GM10248 (cell line): ENCODE measurements at regions not wholly inside any gene's neighbourhood (a gene's known extent, or its start where the extent isn't known, plus 50 kb on each side); places are given as distances from the start of the nearest gene placed in this dataset.

Experiments used
- CTCF ChIA-PET: fragments of 300-600 bp; sonication (Branson Sonifier 250); formaldehyde crosslinking; extraction: SDS; loops from one replicate; lab custom pipeline; 2021; ENCODE audit warnings: antibody characterized with exemption; lab: Yijun Ruan, JAX
- POLR2A ChIA-PET: fragments of 350-650 bp; sonication (Branson Sonifier 250); formaldehyde crosslinking; extraction: SDS; loops from one replicate; lab custom pipeline; 2020; ENCODE audit warnings: antibody characterized with exemption; lab: Yijun Ruan, JAX
- DNase-seq: peaks from one replicate; pipeline ENCODE4 v3.0.0; 2012; ENCODE audit errors: extremely low spot score
- TF ChIP-seq, protein P1 (sequence below): IDR thresholded peaks from 2 replicates; pipeline ENCODE4 v1.5.1; 2012; ENCODE audit warnings: mild to moderate bottlenecking, low read depth; ENCODE audit errors: extremely low read depth, missing control alignments, control extremely low read depth

DNA sequence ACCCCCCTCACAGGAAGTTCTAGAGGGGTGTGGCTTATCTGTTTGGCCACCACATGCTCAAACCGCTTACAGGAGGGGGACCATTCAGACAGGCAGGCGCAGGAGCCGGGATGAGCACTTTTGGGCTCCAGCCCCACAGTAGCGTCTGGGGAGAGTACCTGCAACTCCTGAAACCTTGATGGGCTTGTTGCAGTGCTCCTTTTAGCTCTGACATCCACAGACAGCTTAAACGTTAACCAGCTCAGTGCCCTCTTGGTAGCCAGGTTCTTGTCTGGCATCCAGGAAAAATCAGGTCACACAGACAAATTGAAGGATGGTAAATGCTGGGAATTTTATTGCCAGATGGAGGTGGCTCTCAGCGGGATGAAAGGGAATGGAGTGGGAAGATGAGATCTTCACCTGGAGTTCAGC lies 326.3 kb downstream of the ETS1 start:
- CTCF ChIA-PET, result interaction anchor here (1.2 to 1.5 kb wide), 4 partner anchors 18 to 373 kb away, joined by 3 to 5 read pairs (median 4); no protein-coding TSS in a partner anchor
- TF ChIP-seq, protein P1, sequence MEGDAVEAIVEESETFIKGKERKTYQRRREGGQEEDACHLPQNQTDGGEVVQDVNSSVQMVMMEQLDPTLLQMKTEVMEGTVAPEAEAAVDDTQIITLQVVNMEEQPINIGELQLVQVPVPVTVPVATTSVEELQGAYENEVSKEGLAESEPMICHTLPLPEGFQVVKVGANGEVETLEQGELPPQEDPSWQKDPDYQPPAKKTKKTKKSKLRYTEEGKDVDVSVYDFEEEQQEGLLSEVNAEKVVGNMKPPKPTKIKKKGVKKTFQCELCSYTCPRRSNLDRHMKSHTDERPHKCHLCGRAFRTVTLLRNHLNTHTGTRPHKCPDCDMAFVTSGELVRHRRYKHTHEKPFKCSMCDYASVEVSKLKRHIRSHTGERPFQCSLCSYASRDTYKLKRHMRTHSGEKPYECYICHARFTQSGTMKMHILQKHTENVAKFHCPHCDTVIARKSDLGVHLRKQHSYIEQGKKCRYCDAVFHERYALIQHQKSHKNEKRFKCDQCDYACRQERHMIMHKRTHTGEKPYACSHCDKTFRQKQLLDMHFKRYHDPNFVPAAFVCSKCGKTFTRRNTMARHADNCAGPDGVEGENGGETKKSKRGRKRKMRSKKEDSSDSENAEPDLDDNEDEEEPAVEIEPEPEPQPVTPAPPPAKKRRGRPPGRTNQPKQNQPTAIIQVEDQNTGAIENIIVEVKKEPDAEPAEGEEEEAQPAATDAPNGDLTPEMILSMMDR, result no peak
- no peak for DNase-seq
- POLR2A ChIA-PET, result no interaction called here

DNA sequence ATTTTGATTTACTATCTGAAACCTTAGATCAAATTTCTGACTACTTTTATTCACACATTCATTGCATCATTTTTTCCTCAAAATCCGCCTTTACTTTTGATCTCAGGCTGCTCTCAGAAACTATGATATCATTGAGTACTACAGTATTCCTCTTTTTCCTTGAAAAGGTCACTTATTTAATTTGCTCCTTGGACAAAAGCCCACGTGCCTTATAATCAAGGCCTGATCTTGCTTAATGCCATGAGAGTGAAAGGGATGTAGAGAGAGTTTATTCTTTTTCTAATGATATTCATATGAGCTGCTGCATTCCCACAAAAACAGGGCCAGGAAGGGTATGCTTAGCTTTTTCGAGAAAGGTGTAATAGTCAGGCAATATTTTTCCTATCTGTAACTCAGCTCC lies 327.0 kb downstream of the ETS1 start:
- TF ChIP-seq, protein P1, result no peak
- DNase-seq, result no peak
- ChIA-PET CTCF (interaction anchor here (1.2 to 1.5 kb wide), 3 partner anchors 19 to 373 kb away, joined by 3 to 5 read pairs (median 4); no protein-coding TSS in a partner anchor), POLR2A (no interaction called here)

DNA sequence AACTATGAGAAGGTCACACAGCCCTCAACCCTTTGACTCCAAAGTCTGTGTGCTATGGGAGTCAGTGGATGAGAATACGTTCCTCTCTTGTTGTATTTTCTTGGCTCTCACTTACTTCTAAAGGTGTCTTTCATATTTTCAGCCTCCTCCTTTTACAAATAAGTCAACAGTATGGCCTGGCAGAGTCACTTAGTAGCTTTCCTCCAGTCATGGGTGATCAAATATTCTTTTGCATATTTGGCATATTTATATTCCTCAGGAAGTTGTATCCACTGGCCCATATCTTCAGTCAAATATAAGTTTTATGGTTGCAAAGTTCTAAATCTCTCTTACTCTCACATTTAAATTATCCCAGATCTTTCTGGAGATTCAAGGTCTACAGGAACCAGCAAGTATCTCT lies 327.5 kb downstream of the ETS1 start:
- ChIA-PET POLR2A (no interaction called here), CTCF (interaction anchor here (1.4 to 1.6 kb wide), 2 partner anchors 16 to 29 kb away, joined by 3 read pairs; no protein-coding TSS in a partner anchor)
- no peak for DNase-seq
- TF ChIP-seq, protein P1, result no peak

DNA sequence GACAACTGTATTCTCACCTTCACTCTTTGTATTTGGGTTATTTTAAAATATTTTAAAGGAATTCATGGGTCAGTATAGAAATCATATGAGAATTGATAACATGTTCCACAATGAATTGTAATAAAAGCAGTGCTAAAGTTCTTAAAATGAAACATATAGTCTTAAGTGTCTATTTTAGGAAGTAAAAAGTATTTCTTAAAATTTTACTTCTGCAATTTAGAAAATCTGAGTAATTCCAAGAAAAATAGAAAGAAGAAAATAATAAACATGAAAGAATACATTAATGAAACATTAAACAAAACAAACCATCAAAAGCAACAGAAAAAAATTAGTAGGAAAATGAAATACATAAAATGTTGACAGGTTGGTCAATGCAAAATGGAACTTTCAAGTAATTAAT lies 332.4 kb downstream of the ETS1 start:
- TF ChIP-seq, protein P1, result no peak
- POLR2A ChIA-PET, result no interaction called here
- CTCF ChIA-PET, result no interaction called here
- DNase-seq, result no peak

DNA sequence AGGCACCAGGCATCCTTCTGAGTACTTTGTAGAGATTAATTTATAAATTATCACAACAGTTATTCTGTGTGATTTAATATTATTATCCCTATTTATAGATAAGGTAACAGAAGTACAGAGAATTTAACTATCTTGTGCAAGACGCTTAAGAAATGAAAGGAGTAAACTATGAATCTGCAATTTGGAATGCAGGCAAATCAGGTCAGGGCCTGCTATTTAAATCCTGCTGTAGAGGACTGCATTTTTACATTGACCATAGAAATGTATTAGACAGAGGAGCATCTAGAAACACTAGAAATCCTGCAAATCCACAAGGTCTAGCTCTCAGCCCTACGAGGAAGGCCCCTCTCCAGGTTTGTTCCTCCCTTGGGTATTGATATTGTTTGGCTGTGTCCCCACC lies 336.2 kb downstream of the ETS1 start:
- DNase-seq, result no peak
- ChIA-PET POLR2A (no interaction called here), CTCF (interaction anchor here (0.9 kb wide), 1 partner anchor 40 kb away, joined by 3 read pairs; no protein-coding TSS in a partner anchor)
- TF ChIP-seq, protein P1, result no peak

DNA sequence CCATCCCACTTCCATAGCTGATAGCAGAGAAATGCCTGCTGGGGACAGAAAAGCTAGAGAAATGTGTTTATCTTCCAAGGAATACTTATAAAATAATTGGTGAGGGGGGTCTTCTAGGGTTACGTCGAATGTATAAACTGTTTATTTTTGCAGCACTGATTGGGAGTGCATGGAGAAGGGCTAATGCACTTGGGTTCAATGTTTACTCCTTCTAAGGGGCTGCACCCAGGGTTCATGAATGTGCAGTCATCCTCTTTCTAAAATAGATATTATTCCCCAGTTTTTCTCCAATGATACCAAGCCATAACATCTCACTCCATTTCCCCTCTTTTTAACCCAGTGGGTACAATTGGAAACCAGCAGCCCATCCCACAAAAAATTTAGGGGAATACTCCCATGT lies 336.9 kb downstream of the ETS1 start:
- ChIA-PET CTCF (interaction anchor here (1.0 kb wide), 1 partner anchor 78 kb away, joined by 3 read pairs; no protein-coding TSS in a partner anchor), POLR2A (no interaction called here)
- TF ChIP-seq, protein P1, result no peak
- no peak for DNase-seq
